ENCODE measurements at regions not wholly inside any gene's neighbourhood (a gene's known extent, or its start where the extent isn't known, plus 50 kb on each side); places are given as distances from the start of the nearest gene placed in this dataset.

DNA sequence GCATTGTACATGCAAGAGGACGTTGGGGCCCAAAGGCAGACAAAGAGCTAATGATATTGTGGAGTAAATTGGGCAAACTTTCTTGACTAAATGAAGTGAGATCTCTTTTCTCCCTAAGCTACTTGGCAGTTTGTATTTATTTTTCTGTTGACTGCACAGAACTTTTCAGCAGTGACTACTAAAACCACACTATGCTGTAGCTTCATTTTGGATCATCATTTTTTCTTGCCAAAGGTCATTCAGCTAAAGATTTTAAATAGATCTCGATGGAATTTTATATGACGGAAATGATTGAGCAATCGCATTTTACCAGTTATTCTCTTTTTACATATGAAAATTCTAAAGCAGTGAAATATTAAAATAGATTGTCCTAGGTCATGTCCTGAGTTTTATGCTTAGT, 286.1 kb upstream of the ACTBL2 start:
- no peaks in the 10 kb centered on the region for H3K36me3 ChIP-seq (ENCODE audit: control insufficient read depth, insufficient read depth, low read length)
- TF ChIP-seq, protein P1, sequence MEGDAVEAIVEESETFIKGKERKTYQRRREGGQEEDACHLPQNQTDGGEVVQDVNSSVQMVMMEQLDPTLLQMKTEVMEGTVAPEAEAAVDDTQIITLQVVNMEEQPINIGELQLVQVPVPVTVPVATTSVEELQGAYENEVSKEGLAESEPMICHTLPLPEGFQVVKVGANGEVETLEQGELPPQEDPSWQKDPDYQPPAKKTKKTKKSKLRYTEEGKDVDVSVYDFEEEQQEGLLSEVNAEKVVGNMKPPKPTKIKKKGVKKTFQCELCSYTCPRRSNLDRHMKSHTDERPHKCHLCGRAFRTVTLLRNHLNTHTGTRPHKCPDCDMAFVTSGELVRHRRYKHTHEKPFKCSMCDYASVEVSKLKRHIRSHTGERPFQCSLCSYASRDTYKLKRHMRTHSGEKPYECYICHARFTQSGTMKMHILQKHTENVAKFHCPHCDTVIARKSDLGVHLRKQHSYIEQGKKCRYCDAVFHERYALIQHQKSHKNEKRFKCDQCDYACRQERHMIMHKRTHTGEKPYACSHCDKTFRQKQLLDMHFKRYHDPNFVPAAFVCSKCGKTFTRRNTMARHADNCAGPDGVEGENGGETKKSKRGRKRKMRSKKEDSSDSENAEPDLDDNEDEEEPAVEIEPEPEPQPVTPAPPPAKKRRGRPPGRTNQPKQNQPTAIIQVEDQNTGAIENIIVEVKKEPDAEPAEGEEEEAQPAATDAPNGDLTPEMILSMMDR (IDR thresholded peaks at IDR 0.05; ENCODE audit: insufficient read depth, low read length, severe bottlenecking) = no peak
- H3K4me3 ChIP-seq (ENCODE audit: low read depth, low read length) = no peak overlapping the region
- no peak for DNase-seq (ENCODE audit: low read depth)
- H3K27me3 ChIP-seq (ENCODE audit: control insufficient read depth, insufficient read depth, low read length) = no peaks in the 10 kb centered on the region
- no peak for FAIRE-seq

DNA sequence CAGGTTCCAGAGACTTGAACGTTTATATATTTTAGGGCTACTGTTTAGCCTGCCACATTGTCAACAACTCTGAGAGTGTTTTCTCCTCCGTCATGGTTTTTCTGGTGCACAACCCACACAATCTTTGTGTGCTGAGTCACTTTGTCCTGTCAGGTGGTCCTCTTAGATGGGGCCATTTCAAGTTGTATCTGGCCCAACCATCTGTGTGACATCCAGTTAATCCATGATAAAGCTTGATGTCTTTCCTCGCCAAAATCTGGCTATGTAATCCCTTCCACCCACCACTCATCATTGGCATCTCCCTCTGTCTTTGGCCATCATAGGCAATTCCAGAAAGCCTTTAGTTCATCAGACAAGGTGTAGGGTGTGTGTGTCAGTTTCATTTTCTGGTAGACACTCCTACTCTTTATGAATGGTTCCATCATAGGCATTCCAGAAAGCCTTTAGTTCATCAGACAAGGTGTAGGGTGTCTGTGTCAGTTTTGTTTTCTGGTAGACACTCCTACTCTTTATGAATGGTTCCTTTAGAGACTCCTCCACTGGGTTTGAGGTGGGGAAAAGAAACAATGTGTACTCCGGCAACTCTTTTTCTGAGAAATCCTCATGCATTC, 282.0 kb upstream of the ACTBL2 start:
- H3K36me3 ChIP-seq (ENCODE audit: control insufficient read depth, insufficient read depth, low read length) = no peaks in the 10 kb centered on the region
- no peak overlapping the region for H3K4me3 ChIP-seq (ENCODE audit: low read depth, low read length)
- TF ChIP-seq, protein P1 (IDR thresholded peaks at IDR 0.05; ENCODE audit: insufficient read depth, low read length, severe bottlenecking) = no peak
- H3K27me3 ChIP-seq (ENCODE audit: control insufficient read depth, insufficient read depth, low read length) = no peaks in the 10 kb centered on the region
- no peak for DNase-seq (ENCODE audit: low read depth)
- FAIRE-seq = no peak

DNA sequence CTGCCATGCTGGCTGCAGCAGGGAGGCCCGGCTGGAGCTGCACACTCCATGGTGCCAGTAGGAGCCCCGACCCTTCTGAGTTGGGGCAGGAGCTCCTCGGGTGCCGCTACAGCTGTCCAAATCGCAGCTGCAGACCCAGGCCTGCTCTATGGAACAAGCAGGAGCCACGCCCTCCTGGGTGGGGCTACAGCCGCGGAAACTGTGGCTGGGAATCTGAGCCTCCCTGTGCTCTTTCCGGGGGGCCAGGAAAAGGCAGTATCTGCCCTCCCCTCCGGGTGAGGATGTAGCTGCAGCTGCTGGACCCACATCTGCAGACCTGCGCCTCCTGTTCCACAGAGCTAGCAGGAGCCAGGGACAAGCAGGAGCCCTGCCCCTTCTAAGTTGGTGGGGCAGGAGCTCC, 278.9 kb upstream of the ACTBL2 start:
- Histone ChIP-seq H3K36me3 (ENCODE audit: control insufficient read depth, insufficient read depth, low read length) (no peaks in the 10 kb centered on the region), H3K4me3 (ENCODE audit: low read depth, low read length) (no peak overlapping the region), H3K27me3 (ENCODE audit: control insufficient read depth, insufficient read depth, low read length) (no peaks in the 10 kb centered on the region)
- TF ChIP-seq, protein P1 (IDR thresholded peaks at IDR 0.05; ENCODE audit: insufficient read depth, low read length, severe bottlenecking) = no peak
- no peak for FAIRE-seq
- no peak for DNase-seq (ENCODE audit: low read depth)

DNA sequence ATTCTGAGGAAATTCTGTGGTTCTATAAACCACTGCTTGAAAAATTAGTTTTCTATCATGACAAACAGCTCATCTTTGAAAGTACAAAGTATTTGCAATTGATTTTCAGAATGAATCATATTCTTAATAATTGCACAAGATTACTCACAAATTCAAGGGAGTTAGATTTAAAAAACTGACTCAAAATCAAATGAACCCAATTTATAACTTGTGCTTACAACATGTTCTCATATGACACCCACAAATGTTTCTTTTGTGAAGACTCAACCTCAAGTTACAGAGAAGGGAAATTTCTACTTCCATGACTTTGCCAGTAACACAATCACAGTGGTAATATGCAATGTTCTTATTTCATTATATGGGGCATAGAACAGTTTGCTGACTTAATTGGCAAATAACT, 272.0 kb upstream of the ACTBL2 start:
- Histone ChIP-seq H3K4me3 (ENCODE audit: low read depth, low read length) (no peak overlapping the region), H3K36me3 (ENCODE audit: control insufficient read depth, insufficient read depth, low read length) (no peaks in the 10 kb centered on the region), H3K27me3 (ENCODE audit: control insufficient read depth, insufficient read depth, low read length) (no peaks in the 10 kb centered on the region)
- DNase-seq (ENCODE audit: low read depth) = peak; percentile 67
- peak; percentile 36 for FAIRE-seq
- TF ChIP-seq, protein P1 (IDR thresholded peaks at IDR 0.05; ENCODE audit: insufficient read depth, low read length, severe bottlenecking) = no peak

DNA sequence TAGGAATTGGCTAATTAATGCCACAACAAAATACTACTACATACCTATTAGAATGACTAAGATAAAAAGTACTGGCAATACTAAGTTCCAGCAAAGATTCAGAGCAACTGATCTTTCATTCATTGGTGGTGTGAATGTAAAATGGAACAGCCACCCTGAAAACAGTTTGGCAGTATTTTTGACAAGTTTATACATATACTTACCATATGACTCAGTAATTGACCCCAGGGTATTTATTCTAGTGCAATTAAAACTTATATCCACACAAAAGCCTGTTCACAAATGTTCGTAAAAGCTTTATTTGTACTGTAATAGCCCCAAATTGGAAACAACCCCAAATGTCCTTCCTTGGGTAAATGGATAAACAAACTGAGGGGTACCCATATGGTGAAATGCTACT, 270.8 kb upstream of the ACTBL2 start:
- FAIRE-seq = no peak
- TF ChIP-seq, protein P1 (IDR thresholded peaks at IDR 0.05; ENCODE audit: insufficient read depth, low read length, severe bottlenecking) = no peak
- Histone ChIP-seq H3K36me3 (ENCODE audit: control insufficient read depth, insufficient read depth, low read length) (no peaks in the 10 kb centered on the region), H3K27me3 (ENCODE audit: control insufficient read depth, insufficient read depth, low read length) (no peaks in the 10 kb centered on the region), H3K4me3 (ENCODE audit: low read depth, low read length) (no peak overlapping the region)
- peak; percentile 88 for DNase-seq (ENCODE audit: low read depth)

DNA sequence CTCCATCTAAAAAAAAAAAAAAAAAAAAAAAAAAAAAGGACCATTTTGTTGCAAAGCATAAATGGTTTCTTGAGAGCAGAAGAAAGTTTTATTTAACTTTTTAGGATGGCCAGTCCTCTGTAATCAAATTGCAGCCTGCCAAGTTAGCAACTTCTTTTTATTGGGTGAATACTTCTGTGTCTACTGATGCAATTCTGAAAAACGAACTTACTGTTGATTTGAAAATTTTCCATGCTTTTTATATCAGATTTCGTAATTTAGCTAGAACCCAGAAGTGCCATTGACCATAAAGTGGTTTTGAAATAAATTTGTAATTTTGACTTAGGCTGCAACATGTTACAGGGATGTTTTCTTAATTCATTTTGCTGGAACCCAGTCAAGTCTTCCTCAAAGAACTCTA, 269.1 kb upstream of the ACTBL2 start:
- DNase-seq (ENCODE audit: low read depth) (no peak), FAIRE-seq (no peak)
- TF ChIP-seq, protein P1 (IDR thresholded peaks at IDR 0.05; ENCODE audit: insufficient read depth, low read length, severe bottlenecking) = no peak
- Histone ChIP-seq H3K4me3 (ENCODE audit: low read depth, low read length) (no peak overlapping the region), H3K36me3 (ENCODE audit: control insufficient read depth, insufficient read depth, low read length) (no peaks in the 10 kb centered on the region), H3K27me3 (ENCODE audit: control insufficient read depth, insufficient read depth, low read length) (no peaks in the 10 kb centered on the region)
